ENCODE measurements at regions not wholly inside any gene's neighbourhood (a gene's known extent, or its start where the extent isn't known, plus 50 kb on each side); places are given as distances from the start of the nearest gene placed in this dataset.

DNA sequence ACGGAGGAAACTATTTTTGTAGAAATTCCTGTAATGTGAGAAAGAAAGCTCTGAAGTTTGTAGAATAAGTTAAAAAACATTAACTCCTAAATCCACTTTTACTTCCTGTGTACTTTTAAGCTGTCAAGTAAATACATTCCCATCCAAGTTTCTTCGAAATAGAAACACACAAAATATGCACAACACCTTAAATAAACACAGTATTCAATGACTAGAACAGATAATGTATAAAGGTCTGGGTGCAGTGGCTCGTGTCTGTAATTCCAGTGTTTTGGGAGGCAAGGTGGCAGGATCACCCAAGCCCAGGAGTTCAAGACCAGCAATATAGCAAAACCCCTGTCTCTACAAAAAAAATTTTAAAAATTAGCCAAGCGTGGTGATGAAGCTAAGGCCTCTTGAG lies 121.9 kb upstream of the ODAD2 start:
- TF ChIP-seq EZH2 (IDR thresholded peaks at IDR 0.05; ENCODE audit: borderline replicate concordance, low read length) (no peak), CTCF (IDR thresholded peaks at IDR 0.05; ENCODE audit: low read length) (no peak)

Measured in OCI-LY1 (cell line).